Endothelial cell (in vitro differentiated cells): ENCODE measurements at regions not wholly inside any gene's neighbourhood (a gene's known extent, or its start where the extent isn't known, plus 50 kb on each side); places are given as distances from the start of the nearest gene placed in this dataset.

ENCODE experiments used
- DNase-seq: peaks from one replicate; pipeline ENCODE4 v3.0.0; 2021; ENCODE audit warnings: low spot score
- H3K27ac Mint-ChIP-seq: one replicate; pipeline ENCODE4 v1.8.0; 2021; ENCODE audit warnings: mixed read lengths, inconsistent platforms; ENCODE audit not compliant: unreplicated experiment
- H3K27me3 Mint-ChIP-seq: one replicate; pipeline ENCODE4 v1.8.0; 2021; ENCODE audit warnings: mild to moderate bottlenecking, moderate library complexity, mixed read lengths, inconsistent platforms; ENCODE audit not compliant: unreplicated experiment
- H3K36me3 Mint-ChIP-seq: one replicate; pipeline ENCODE4 v1.8.0; 2021; ENCODE audit warnings: mild to moderate bottlenecking, low read depth, mixed read lengths, inconsistent platforms; ENCODE audit not compliant: unreplicated experiment
- H3K4me1 Mint-ChIP-seq: one replicate; pipeline ENCODE4 v1.8.0; 2021; ENCODE audit warnings: mild to moderate bottlenecking, mixed read lengths, inconsistent platforms; ENCODE audit not compliant: unreplicated experiment
- H3K4me3 Mint-ChIP-seq: one replicate; pipeline ENCODE4 v1.8.0; 2021; ENCODE audit warnings: mild to moderate bottlenecking, mixed read lengths, inconsistent platforms; ENCODE audit not compliant: unreplicated experiment
- H3K9me3 Mint-ChIP-seq: one replicate; pipeline ENCODE4 v1.8.0; 2021; ENCODE audit warnings: mixed read lengths, inconsistent platforms; ENCODE audit not compliant: unreplicated experiment
- TF ChIP-seq, protein P1 (sequence below): fragments of 200-600 bp; sonication (generic); IDR thresholded peaks from one replicate; pipeline ENCODE4 v1.5.0; 2021; ENCODE audit warnings: antibody characterized with exemption; ENCODE audit not compliant: unreplicated experiment

DNA sequence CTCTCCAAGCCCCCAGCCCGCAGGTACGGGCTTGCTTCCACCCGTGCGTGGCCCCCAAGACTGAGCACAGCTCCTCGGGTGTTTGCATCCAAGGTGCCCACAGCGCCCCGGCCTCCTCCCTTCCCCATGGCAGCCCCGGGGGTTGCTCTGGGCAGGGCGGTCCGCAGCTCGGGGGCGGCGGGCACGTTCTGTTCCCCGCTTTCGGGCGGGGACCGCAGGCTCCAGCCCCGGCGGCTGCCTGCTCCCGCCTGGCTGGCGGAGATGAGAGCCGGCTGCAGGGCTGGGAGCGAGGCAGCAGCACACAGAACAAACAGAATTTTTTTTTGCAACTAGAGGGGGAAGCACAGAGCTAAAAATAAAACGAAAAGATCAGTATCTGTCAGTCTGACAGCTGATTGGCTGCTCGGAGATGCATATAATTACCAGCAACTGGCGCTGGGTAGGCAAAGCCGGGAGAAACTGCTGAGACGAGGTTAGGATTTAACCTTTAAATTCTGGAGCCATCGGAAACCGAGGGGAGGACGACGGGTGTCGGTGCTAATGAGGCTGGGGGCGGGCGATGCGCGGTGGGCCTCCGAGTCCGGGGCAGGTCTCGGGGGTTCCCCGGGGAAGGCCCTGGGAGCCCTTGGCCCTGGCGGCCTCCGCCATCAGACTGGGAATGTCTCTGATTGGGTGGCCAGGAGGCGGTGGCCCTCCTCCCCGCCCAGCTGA is 142.7 kb upstream of the IER5L start:
- H3K4me1 Mint-ChIP-seq = peaks cover 5% of the 10 kb centered on the region

GRCh38 chr9:129319938-129320481 is 141.9 kb upstream of the IER5L start:
- no peaks in the 10 kb centered on the region for H3K9me3 Mint-ChIP-seq
- DNase-seq = no peak
- peaks cover 1% of the 10 kb centered on the region for H3K27me3 Mint-ChIP-seq
- H3K4me1 Mint-ChIP-seq = peaks cover 5% of the 10 kb centered on the region
- TF ChIP-seq, protein P1, sequence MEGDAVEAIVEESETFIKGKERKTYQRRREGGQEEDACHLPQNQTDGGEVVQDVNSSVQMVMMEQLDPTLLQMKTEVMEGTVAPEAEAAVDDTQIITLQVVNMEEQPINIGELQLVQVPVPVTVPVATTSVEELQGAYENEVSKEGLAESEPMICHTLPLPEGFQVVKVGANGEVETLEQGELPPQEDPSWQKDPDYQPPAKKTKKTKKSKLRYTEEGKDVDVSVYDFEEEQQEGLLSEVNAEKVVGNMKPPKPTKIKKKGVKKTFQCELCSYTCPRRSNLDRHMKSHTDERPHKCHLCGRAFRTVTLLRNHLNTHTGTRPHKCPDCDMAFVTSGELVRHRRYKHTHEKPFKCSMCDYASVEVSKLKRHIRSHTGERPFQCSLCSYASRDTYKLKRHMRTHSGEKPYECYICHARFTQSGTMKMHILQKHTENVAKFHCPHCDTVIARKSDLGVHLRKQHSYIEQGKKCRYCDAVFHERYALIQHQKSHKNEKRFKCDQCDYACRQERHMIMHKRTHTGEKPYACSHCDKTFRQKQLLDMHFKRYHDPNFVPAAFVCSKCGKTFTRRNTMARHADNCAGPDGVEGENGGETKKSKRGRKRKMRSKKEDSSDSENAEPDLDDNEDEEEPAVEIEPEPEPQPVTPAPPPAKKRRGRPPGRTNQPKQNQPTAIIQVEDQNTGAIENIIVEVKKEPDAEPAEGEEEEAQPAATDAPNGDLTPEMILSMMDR = no peak
- no peak overlapping the region for H3K4me3 Mint-ChIP-seq
- H3K27ac Mint-ChIP-seq = no peak overlapping the region
- no peaks in the 10 kb centered on the region for H3K36me3 Mint-ChIP-seq

More for the DNA sequence above, 142.7 kb upstream of the IER5L start:
- TF ChIP-seq, protein P1 = no peak
- Mint-ChIP-seq H3K9me3 (no peaks in the 10 kb centered on the region), H3K27me3 (peaks cover 1% of the 10 kb centered on the region), H3K36me3 (no peaks in the 10 kb centered on the region), H3K27ac (no peak overlapping the region), H3K4me3 (peak overlapping the region; percentile 76)
- no peak for DNase-seq

GRCh38 chr9:129319076-129319937 is 141.2 kb upstream of the IER5L start:
- no peak overlapping the region for H3K27ac Mint-ChIP-seq
- no peak overlapping the region for H3K4me3 Mint-ChIP-seq
- H3K4me1 Mint-ChIP-seq = peaks cover 5% of the 10 kb centered on the region
- peaks cover 3% of the 10 kb centered on the region for H3K27me3 Mint-ChIP-seq
- no peak for DNase-seq
- TF ChIP-seq, protein P1 = no peak
- no peaks in the 10 kb centered on the region for H3K36me3 Mint-ChIP-seq
- H3K9me3 Mint-ChIP-seq = no peaks in the 10 kb centered on the region

- Mint-ChIP-seq H3K4me3 (no peak overlapping the region), H3K36me3 (no peaks in the 10 kb centered on the region), H3K27me3 (peaks cover 3% of the 10 kb centered on the region), H3K9me3 (no peaks in the 10 kb centered on the region), H3K4me1 (peaks cover 5% of the 10 kb centered on the region), H3K27ac (no peak overlapping the region)
- TF ChIP-seq, protein P1 = no peak
- no peak for DNase-seq
Observed at GRCh38 chr9:129318121-129319075, 140.3 kb upstream of the IER5L start.
